IPS-18c (cell line): ENCODE measurements at regions not wholly inside any gene's neighbourhood (a gene's known extent, or its start where the extent isn't known, plus 50 kb on each side); places are given as distances from the start of the nearest gene placed in this dataset.
"Not testable (repeated sequence)": the region's sequence is repeated elsewhere in the genome, so short reads cannot be mapped to it uniquely, and the experiment has no call there.

Experiments
- H3K4me3 ChIP-seq: 2 replicates; pipeline ENCODE4 v1.7.0; 2013; ENCODE audit warnings: low read depth, mild to moderate bottlenecking, low read length, moderate library complexity; ENCODE audit not compliant: insufficient read depth
- H3K9me3 ChIP-seq: one replicate; pipeline ENCODE4 v1.6.1; 2013; ENCODE audit warnings: mild to moderate bottlenecking, low read length, moderate library complexity; ENCODE audit not compliant: control insufficient read depth, insufficient read depth

GRCh38 chr4:130064471-130064870 lies 968.5 kb downstream of the C4orf33 start:
- no peak overlapping the region for H3K4me3 ChIP-seq
- H3K9me3 ChIP-seq, result no peaks in the 10 kb centered on the region

- H3K4me3 ChIP-seq, result no peak overlapping the region
- H3K9me3 ChIP-seq, result no peaks in the 10 kb centered on the region
Measured at GRCh38 chr4:130067419-130067818, 971.5 kb downstream of the C4orf33 start.

- no peak overlapping the region for H3K4me3 ChIP-seq
- H3K9me3 ChIP-seq, result no peaks in the 10 kb centered on the region
Measured at GRCh38 chr4:130068072-130068471, 972.1 kb downstream of the C4orf33 start.

GRCh38 chr4:130071746-130072145 lies 975.8 kb downstream of the C4orf33 start:
- H3K4me3 ChIP-seq, result no peak overlapping the region
- H3K9me3 ChIP-seq, result no peaks in the 10 kb centered on the region

- Histone ChIP-seq H3K9me3 (no peaks in the 10 kb centered on the region), H3K4me3 (no peak overlapping the region)
Measured at GRCh38 chr4:130073145-130073790, 977.3 kb downstream of the C4orf33 start.

GRCh38 chr4:130074096-130074495 lies 978.1 kb downstream of the C4orf33 start:
- Histone ChIP-seq H3K4me3 (no peak overlapping the region), H3K9me3 (no peaks in the 10 kb centered on the region)

GRCh38 chr4:130077275-130077674 lies 981.3 kb downstream of the C4orf33 start:
- Histone ChIP-seq H3K4me3 (no peak overlapping the region), H3K9me3 (no peaks in the 10 kb centered on the region)

GRCh38 chr4:130079027-130079426 lies 983.1 kb downstream of the C4orf33 start:
- H3K9me3 ChIP-seq, H3K4me3 ChIP-seq: not testable (repeated sequence)

GRCh38 chr4:130080872-130081451 lies 985.0 kb downstream of the C4orf33 start:
- Histone ChIP-seq H3K9me3 (no peaks in the 10 kb centered on the region), H3K4me3 (no peak overlapping the region)

GRCh38 chr4:130090427-130090826 lies 994.5 kb downstream of the C4orf33 start:
- no peaks in the 10 kb centered on the region for H3K9me3 ChIP-seq
- H3K4me3 ChIP-seq, result no peak overlapping the region

- no peak overlapping the region for H3K4me3 ChIP-seq
- H3K9me3 ChIP-seq, result no peaks in the 10 kb centered on the region
Measured at GRCh38 chr4:130092187-130093015, 996.4 kb downstream of the C4orf33 start.

GRCh38 chr4:130099105-130099504 lies 1003.2 kb downstream of the C4orf33 start:
- no peak overlapping the region for H3K4me3 ChIP-seq
- H3K9me3 ChIP-seq, result no peaks in the 10 kb centered on the region

- Histone ChIP-seq H3K9me3 (no peaks in the 10 kb centered on the region), H3K4me3 (no peak overlapping the region)
Measured at GRCh38 chr4:130110189-130110588, 1014.2 kb downstream of the C4orf33 start.

- Histone ChIP-seq H3K4me3 (no peak overlapping the region), H3K9me3 (no peaks in the 10 kb centered on the region)
Measured at GRCh38 chr4:130110770-130111169, 1014.8 kb downstream of the C4orf33 start.

GRCh38 chr4:130124066-130124465 lies 1028.1 kb downstream of the C4orf33 start:
- no peak overlapping the region for H3K4me3 ChIP-seq
- H3K9me3 ChIP-seq, result no peaks in the 10 kb centered on the region

GRCh38 chr4:130125467-130125866 lies 1029.5 kb downstream of the C4orf33 start:
- H3K4me3 ChIP-seq, result no peak overlapping the region
- no peaks in the 10 kb centered on the region for H3K9me3 ChIP-seq

- Histone ChIP-seq H3K9me3 (no peaks in the 10 kb centered on the region), H3K4me3 (no peak overlapping the region)
Measured at GRCh38 chr4:130127297-130127696, 1031.3 kb downstream of the C4orf33 start.

- Histone ChIP-seq H3K9me3 (no peaks in the 10 kb centered on the region), H3K4me3 (no peak overlapping the region)
Measured at GRCh38 chr4:130131536-130131935, 1035.6 kb downstream of the C4orf33 start.
